GM12878 (cell line): ENCODE measurements at regions not wholly inside any gene's neighbourhood (a gene's known extent, or its start where the extent isn't known, plus 50 kb on each side); places are given as distances from the start of the nearest gene placed in this dataset.

Experiments used
- ATAC-seq: fragments of 200-7000 bp; cut with Tn5 transposase; 3 replicates; pipeline ENCODE4 v1.9.1; 2020; ENCODE audit warnings: mild to moderate bottlenecking, moderate library complexity
- BruUV-seq: library from RNA; stranded (reverse); fragments of 400-500 nt; replicated peaks from 2 replicates; lab custom pipeline; 2021; lab: Mats Ljungman, UMichigan
- CTCF ChIA-PET: fragments of 300-600 bp; sonication (Branson Sonifier 250); formaldehyde crosslinking; extraction: SDS; loops from one replicate; lab custom pipeline; 2021; ENCODE audit warnings: inconsistent platforms; lab: Yijun Ruan, JAX
- POLR2A ChIA-PET: fragments of 350-600 bp; formaldehyde crosslinking; extraction: SDS; loops from one replicate; lab custom pipeline; 2021; ENCODE audit warnings: inconsistent platforms; lab: Charles Lee
- RAD21 ChIA-PET: fragments of 300-600 bp; sonication (Branson Sonifier 250); formaldehyde crosslinking; loops from one replicate; lab custom pipeline; 2023; ENCODE audit warnings: antibody characterized with exemption; ENCODE audit not compliant: unreplicated experiment; lab: Charles Lee
- SMC1A ChIA-PET: fragments of 300-600 bp; sonication (Branson Sonifier 250); formaldehyde crosslinking; loops from one replicate; lab custom pipeline; 2023; ENCODE audit not compliant: unreplicated experiment, uncharacterized antibody; lab: Charles Lee
- DNase-seq: peaks from one replicate; pipeline ENCODE4 v3.0.0-alpha.2; 2011; ENCODE audit warnings: low read depth, low spot score
- FAIRE-seq: peaks from 3 replicates; lab custom pipeline; 2011; peaks lifted over from hg19 to GRCh38; lab: Jason Lieb, UNC
- H2AFZ ChIP-seq: 2 replicates; pipeline ENCODE4 v1.6.0; 2011; ENCODE audit warnings: low read depth, low read length, control low read depth; ENCODE audit not compliant: control insufficient read depth
- H3K27ac ChIP-seq: 2 replicates; pipeline ENCODE4 v1.5.1; 2011; ENCODE audit warnings: control low read depth; ENCODE audit not compliant: control insufficient read depth, insufficient read depth
- H3K27me3 ChIP-seq, 2 experiments: replicated peaks in 1 of 2; 2 replicates each; pipeline versions ENCODE4 v1.6.0 to v1.6.1; 2011; ENCODE audit warnings: low read length in 1 of 2; ENCODE audit not compliant: control insufficient read depth in 2 of 2, insufficient read depth in 2 of 2
- H3K36me3 ChIP-seq, 2 experiments: 2 replicates each; pipeline ENCODE4 v1.5.1; 2011; ENCODE audit warnings: low read length in 1 of 2; ENCODE audit not compliant: control insufficient read depth in 2 of 2, insufficient read depth in 2 of 2
- H3K4me1 ChIP-seq: 2 replicates; pipeline ENCODE4 v1.6.1; 2011; ENCODE audit warnings: mild to moderate bottlenecking, low read length, moderate library complexity, mixed read lengths; ENCODE audit not compliant: control insufficient read depth, insufficient read depth
- H3K4me2 ChIP-seq: 2 replicates; pipeline ENCODE4 v1.6.0; 2011; ENCODE audit warnings: control low read depth; ENCODE audit not compliant: control insufficient read depth, insufficient read depth
- H3K4me3 ChIP-seq: fragments of 200-600 bp; sonication (generic); 2 replicates; pipeline ENCODE4 v1.5.1; 2016
- H3K79me2 ChIP-seq: 2 replicates; pipeline ENCODE4 v1.6.0; 2011; ENCODE audit warnings: low read length; ENCODE audit not compliant: control insufficient read depth, insufficient read depth
- H3K9ac ChIP-seq: 2 replicates; pipeline ENCODE4 v1.8.0; 2011; ENCODE audit warnings: low read length, control low read depth, mixed read lengths; ENCODE audit not compliant: control insufficient read depth, insufficient read depth
- H3K9me3 ChIP-seq: replicated peaks from 3 replicates; pipeline ENCODE4 v1.5.1; 2011; ENCODE audit warnings: mild to moderate bottlenecking, low read length; ENCODE audit not compliant: control insufficient read depth, insufficient read depth
- H4K20me1 ChIP-seq: 2 replicates; pipeline ENCODE4 v1.6.0; 2011; ENCODE audit not compliant: control insufficient read depth, insufficient read depth
- CHD4 ChIP-seq: fragments of 200-600 bp; sonication (generic); IDR thresholded peaks from 2 replicates; pipeline ENCODE4 v1.6.1; 2016; ENCODE audit warnings: mild to moderate bottlenecking
- CREB1 ChIP-seq: IDR thresholded peaks from 2 replicates; pipeline ENCODE4 v1.6.1; 2012; ENCODE audit warnings: low read depth, mild to moderate bottlenecking, inconsistent platforms
- FOS ChIP-seq: IDR thresholded peaks from 3 replicates; pipeline ENCODE4 v1.6.1; 2011; ENCODE audit warnings: borderline replicate concordance; ENCODE audit not compliant: insufficient read length; ENCODE audit errors: extremely low read depth
- GABPA ChIP-seq: IDR thresholded peaks from 2 replicates; pipeline ENCODE4 v1.6.1; 2014; ENCODE audit warnings: antibody characterized with exemption, low read depth, mild to moderate bottlenecking, inconsistent platforms
- GATAD2B ChIP-seq: fragments of 450-650 bp; conservative IDR thresholded peaks from 2 replicates; pipeline ENCODE4 v1.6.1; 2017; ENCODE audit warnings: low read depth, mild to moderate bottlenecking, moderate library complexity
- HDAC2 ChIP-seq: fragments of 200-600 bp; sonication (generic); IDR thresholded peaks from 2 replicates; pipeline ENCODE4 v1.6.1; 2017
- IRF3 ChIP-seq: fragments of 450-650 bp; IDR thresholded peaks from 2 replicates; pipeline ENCODE4 v1.6.1; 2014; ENCODE audit warnings: mild to moderate bottlenecking
- IRF4 ChIP-seq: IDR thresholded peaks from 2 replicates; pipeline ENCODE4 v1.6.1; 2011; ENCODE audit warnings: low read depth, low read length
- JUND ChIP-seq: IDR thresholded peaks from 2 replicates; pipeline ENCODE4 v1.6.1; 2012; ENCODE audit warnings: low read depth, mild to moderate bottlenecking, low read length, improper control_type of control experiment, moderate library complexity
- MYB ChIP-seq: fragments of 150-350 bp; IDR thresholded peaks from 2 replicates; pipeline ENCODE4 v1.6.1; 2014; ENCODE audit warnings: mild to moderate bottlenecking, low read depth, low read length, borderline replicate concordance
- NR2C2 ChIP-seq: IDR thresholded peaks from 2 replicates; pipeline ENCODE4 v1.6.1; 2011; ENCODE audit warnings: borderline replicate concordance, low read depth; ENCODE audit not compliant: control insufficient read depth, insufficient read length
- POLR2AphosphoS2 ChIP-seq: IDR thresholded peaks from 2 replicates; pipeline ENCODE4 v1.6.1; 2011; ENCODE audit warnings: low read depth, mild to moderate bottlenecking, low read length, improper control_type of control experiment, moderate library complexity
- TCF12 ChIP-seq: IDR thresholded peaks from 2 replicates; pipeline ENCODE4 v1.6.1; 2011; ENCODE audit warnings: low read depth, mild to moderate bottlenecking, low read length
- ZBTB33 ChIP-seq: fragments of 450-650 bp; IDR thresholded peaks from 2 replicates; pipeline ENCODE4 v1.6.1; 2017; ENCODE audit warnings: mild to moderate bottlenecking
- ZZZ3 ChIP-seq: IDR thresholded peaks from 2 replicates; pipeline ENCODE4 v1.6.1; 2011; ENCODE audit warnings: low read depth; ENCODE audit not compliant: control insufficient read depth, insufficient read length
- WGBS: methylation state at CpG from one replicate; pipeline ENCODE4 v1.1.6; 2016; ENCODE audit warnings: low lambda C conversion rate; ENCODE audit not compliant: insufficient replicate concordance, insufficient coverage; ENCODE audit errors: missing lambda C conversion rate; 5-methylcytosine and 5-hydroxymethylcytosine counted together
- in situ Hi-C: fragments of 300-500 bp; cut with MboI; formaldehyde crosslinking; loops from 9 replicates; pipeline ENCODE4 v1.14.3; 2018; ENCODE audit warnings: mixed read lengths
- intact Hi-C: fragments of 100-400 bp; cut with micrococcal nuclease; formaldehyde crosslinking; loops from one replicate; pipeline ENCODE4 v1.14.2; 2022; ENCODE audit not compliant: unreplicated experiment

- no peak overlapping the region for H3K9ac ChIP-seq
- DNase-seq: no peak
- H3K27ac ChIP-seq: no peak overlapping the region
- SMC1A ChIA-PET: no interaction called here
- in situ Hi-C loops (no loop called here), intact Hi-C loops (no loop called here)
- no peak for ATAC-seq
- H3K9me3 ChIP-seq: no peaks in the 10 kb centered on the region
- RAD21 ChIA-PET: no interaction called here
- CTCF ChIA-PET: no interaction called here
- no peak for TF ChIP-seq ZZZ3
- TF ChIP-seq GATAD2B: no peak
- TF ChIP-seq CHD4: no peak
- TF ChIP-seq TCF12: no peak
- TF ChIP-seq GABPA: no peak
- no peak for TF ChIP-seq NR2C2
- no peak for TF ChIP-seq MYB
- no peak for TF ChIP-seq FOS
- no peak for TF ChIP-seq ZBTB33
- no peak for TF ChIP-seq IRF3
- no peak for TF ChIP-seq HDAC2
- no peak for TF ChIP-seq POLR2AphosphoS2
- TF ChIP-seq IRF4: no peak
- no peak for TF ChIP-seq CREB1
- TF ChIP-seq JUND: no peak
- TF ChIP-seq, all 136 proteins: peak for 0
- Histone ChIP-seq H3K4me2 (no peak overlapping the region), H3K36me3 (no peaks in the 10 kb centered on the region), H3K4me1 (no peaks in the 10 kb centered on the region), H3K4me3 (no peak overlapping the region), H3K27me3 (no peaks in the 10 kb centered on the region), H4K20me1 (no peaks in the 10 kb centered on the region), H2AFZ (no peak overlapping the region), H3K79me2 (no peaks in the 10 kb centered on the region)
- WGBS: 26% methylated on average over 5 of the region's 5 CpGs
- no peak for FAIRE-seq
- POLR2A ChIA-PET: no interaction called here
- BruUV-seq: no TSS peak
These were observed 492.6 kb downstream of the TUSC7 start for GRCh38 chr3:117201901-117202774.
